GM04503 (cell line): ENCODE measurements at regions not wholly inside any gene's neighbourhood (a gene's known extent, or its start where the extent isn't known, plus 50 kb on each side); places are given as distances from the start of the nearest gene placed in this dataset.

Experiments
- DNase-seq: peaks from one replicate; pipeline ENCODE4 v3.0.0-alpha.2; 2012; ENCODE audit warnings: low read depth

DNA sequence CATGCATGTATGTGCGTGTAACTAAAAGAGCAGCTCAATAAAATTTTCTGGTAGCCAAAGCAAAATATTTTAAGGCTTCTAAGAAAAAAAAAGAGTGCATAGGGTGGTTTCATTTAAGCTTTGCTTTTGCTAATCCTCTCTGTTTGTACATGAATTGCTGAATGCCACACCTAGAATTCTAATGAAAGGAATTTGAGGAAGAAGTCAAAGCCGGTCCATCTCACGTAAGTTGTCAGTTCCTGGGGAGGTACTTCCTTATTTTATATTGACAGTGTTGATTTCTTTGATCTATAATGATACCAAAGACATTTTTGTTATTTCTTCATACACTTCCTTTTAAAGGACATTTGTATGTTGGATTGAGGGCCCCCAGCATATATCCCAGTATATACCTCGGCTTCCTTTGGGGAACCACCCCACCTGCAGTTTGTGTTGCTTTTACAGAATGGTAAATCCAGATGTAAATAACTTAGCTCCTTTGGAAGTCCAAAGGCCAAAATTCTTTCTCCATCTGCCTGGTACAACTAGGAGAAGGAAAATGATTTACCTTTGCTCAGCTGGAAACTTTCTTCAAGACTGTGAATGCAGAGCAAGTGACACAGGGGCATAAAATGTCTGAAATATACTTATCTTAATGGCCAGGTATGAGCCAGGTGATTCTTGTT, 420.9 kb upstream of the ATP2B1 start:
- DNase-seq = no peak

DNA sequence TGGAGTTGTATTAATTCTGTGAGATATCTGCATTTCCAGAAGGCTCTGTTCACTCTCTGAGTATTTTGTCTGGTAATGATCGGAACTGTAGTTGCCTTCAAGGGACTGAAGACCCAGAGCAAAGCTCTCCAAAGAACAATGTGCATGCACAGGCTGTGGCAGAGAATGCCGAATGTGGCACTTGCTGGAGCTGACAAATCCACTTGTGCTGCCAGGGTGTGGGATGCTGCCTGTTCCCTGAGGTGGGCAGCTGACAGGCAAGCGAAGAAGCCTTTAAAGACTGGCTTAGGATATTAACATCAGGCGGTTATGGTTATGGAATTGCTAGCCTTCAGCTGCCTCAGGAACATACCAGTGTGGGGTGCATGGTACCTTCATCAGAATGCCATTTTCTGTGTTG, 419.9 kb upstream of the ATP2B1 start:
- no peak for DNase-seq

DNA sequence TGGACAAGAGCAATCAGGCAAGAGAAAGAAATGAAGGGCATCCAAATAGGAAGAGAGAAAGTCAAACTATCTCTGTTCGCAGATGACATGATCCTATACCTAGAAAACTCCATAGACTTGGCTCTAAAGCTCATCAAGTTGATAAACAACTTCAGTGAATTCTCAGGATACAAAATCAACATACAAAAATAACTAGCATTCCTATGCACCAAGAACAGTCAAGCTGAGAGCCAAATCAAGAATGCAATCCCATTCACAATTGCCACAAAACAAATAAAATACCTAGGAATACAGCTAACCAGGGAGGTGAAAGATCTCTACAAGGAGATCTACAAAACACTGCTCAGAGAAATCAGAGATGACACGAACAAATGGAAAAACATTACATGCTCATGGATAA, 417.5 kb upstream of the ATP2B1 start:
- peak; percentile 22 for DNase-seq

DNA sequence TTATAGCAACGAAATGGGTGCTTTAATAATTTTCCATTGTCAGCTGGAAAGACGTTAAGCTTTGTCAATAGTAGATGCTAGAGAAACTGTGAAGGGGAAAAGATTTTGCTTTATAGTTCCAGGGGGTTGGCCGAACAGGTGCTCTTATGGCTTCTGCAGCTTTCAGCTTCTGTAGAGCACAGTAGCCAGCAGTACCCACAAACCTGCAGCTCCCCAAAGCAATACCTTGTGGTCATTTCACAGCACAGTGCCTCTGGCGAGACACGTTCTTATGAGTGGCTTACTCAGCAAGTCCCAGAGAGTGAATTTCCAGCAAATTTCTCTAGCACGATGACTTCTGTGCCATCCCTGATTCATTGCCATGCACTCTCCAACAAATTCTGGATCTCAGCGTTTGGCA, 416.3 kb upstream of the ATP2B1 start:
- DNase-seq = no peak

DNA sequence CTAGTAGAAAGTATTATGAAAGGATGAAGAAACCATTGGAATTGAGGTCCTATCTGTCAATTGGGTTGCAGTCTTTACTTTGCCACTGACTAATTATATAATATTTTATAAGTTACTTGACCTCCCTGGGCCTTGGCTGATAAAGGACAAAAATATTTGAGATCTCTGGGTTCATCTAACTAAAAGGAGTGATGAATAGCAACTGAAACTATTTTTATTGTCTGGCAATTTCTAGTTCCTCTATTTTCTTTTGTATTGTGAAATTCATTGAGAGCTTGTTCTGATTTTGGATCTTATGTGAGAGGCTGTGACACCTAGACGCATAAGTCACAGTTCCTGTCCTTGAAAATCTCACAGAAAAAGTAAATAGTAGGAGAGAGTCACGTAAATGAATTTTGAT, 415.7 kb upstream of the ATP2B1 start:
- DNase-seq = peak; percentile 56

DNA sequence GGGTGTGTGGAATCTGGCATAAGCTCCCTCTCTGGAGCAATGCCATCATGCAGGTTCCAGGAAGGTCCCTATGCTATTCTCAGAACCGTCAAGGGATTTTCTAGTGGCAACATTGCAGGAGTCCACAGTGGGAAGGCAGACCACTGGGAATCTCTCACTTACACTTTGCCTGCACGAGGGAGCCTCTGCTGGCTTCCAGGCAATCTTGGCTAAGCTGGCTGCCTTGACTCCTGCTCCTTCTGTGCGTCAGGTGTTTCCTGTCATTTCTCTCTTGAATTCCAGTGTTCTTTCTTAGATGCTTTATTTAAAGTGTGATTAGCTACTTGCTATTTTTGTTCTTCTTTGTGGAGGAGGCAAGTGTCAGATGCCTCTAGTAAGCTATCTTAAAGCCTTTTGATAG, 414.0 kb upstream of the ATP2B1 start:
- DNase-seq = no peak

DNA sequence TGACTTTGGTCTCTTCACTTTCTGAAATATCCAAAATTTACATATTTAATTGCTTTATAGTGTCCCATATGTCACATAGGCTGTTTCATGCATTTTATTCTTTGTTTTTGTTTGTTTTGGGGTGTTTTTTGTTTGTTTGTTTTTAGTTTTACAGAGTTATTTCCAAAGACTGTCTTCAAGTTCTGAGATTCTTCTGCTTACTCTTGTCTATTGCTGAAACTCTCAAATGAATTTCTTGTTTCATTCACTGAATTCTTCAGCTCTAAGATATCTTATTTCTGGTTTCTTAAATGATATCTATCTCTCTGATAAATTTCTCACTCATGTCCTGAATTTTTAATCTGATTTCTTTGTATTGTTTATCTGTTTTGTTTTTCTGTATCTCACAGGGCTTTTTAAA, 412.0 kb upstream of the ATP2B1 start:
- DNase-seq = no peak

DNA sequence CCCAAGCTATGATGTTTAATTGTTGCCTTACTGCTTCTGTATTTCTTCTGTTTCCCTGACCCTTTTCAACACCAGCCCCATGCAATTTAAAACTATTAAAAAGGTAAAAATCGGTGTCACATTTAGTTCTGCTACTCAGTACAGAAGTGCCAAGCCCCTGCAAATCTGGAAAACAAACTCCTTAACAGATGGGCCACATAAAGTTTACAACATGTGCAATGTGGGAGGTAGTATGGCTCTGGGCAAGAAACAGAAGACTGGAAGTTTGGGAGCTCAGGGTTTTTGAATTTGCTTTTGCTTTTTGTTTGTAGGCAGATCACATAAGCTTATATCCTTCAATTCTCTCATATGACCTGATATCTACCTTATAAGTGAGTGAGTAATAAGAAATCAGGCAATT, 404.0 kb upstream of the ATP2B1 start:
- DNase-seq = no peak

DNA sequence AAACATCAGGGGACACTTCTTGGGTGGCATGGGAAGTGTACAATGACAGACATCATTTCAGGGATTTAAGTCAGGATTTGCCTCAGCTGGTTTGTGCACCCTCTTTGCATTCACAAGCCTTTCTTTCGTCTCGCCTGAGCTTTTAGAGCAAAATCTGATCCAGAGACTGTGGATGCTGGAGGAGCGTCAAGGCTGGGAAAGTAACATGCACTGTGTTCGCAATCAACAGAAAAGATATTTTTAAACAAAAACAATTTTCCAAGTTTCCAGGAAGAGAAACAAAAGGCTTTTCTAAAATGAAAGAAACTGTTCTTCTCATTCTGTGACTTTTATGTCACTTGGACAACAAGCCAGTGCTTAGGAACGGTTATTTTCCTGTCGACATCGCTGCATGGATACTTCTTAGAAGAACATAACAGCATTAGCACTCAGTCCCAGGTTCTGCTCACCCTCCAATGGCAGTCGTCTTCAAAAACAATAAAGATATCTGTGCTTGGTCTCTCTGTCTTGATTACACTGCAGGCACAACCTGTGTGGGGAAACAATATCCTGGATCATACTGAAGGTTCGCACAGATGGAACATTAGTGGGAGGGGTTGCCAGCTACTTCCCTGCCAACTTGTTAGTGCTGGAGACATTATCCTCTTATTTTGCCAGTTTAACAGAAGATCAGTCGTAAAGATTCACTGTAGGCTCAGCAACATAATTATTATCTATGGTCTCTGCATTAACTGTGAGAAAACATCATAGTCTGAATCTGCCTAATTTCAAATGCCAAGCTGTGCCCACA, 403.3 kb upstream of the ATP2B1 start:
- DNase-seq = no peak

DNA sequence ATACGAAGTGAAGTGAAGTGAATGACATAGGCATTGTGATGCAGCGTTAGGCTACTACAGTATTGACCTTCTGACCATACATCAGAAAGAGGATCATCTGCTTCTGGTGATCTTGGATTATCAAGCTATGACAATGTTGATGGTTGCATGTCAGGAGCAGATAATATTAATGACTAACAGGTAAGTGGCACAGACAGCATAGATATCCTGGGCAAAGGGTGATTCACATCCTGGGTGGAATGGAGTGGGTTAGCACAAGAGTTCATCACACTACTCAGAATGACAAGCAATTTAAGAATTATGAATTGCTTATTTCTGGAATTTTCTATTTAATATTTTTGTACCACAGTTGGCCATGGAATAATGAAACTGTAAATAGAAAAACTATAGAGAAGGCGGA, 397.9 kb upstream of the ATP2B1 start:
- DNase-seq = no peak

DNA sequence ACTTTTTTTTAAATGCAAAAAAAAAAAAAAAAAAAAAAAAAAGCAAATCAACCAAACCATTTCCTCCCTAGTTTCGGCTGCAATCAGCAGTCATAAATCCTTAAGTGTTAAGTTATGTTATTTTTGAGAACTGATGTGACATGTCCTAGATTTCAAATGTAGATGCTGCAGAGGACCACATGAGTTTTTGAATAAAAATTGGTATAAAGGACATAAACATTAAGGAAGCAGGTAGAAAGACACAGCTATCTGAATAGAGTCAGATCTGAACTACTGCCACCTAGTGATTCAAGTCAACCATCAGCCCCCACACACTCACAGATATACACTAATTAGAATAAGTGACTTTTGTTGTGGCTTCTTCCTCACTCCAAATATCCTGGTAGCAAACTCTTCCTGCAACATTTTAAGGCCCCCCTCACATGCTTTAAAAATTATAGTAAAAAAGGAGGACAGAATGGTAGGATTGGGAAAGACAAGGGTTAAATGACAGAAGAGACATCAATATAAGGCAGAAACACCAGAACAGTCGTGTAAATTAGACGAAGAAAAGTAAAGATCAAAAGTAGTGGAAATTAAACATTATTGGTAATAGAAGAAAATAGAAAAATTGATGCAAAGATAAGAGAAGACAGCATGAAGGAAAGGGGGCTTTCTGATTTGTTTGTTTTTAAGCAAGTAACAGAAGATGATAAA, 394.5 kb upstream of the ATP2B1 start:
- no peak for DNase-seq

DNA sequence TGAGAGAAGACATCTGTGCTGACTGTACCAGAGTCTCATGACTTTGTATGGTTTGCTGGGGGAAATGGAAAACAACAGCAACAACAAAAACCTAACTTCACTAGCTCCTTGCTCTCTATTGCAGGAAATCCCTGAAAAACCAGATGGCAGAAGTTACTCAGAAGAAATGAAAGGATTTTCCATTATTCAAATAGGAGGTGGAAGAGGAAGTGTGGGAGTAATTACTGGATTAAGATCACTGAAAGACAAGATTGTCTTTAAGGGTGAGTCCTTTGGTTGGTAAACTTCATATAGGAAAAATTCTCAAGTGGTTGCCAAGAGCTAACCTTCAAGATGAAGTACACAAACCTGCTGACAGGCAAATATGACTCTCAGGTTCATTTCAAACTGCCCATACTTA, 391.9 kb upstream of the ATP2B1 start:
- no peak for DNase-seq

DNA sequence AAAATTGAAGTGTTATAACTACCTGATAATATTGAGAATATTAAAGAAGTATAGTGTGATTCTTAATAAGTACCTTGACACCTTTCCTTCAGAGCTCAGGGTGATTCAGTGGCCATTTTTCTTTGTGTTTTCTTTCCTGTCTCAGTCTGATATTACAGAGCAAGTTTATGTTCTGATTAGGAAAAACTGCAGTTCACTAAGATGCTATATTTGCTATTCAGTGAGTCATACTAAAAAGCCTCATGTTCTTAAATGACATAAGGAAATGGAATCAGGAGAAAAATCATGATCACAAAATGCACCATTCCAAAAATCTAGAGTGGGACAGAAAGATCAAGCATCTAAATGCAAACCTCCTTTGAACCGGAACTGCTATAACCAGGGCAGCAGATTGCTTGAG, 390.6 kb upstream of the ATP2B1 start:
- no peak for DNase-seq

DNA sequence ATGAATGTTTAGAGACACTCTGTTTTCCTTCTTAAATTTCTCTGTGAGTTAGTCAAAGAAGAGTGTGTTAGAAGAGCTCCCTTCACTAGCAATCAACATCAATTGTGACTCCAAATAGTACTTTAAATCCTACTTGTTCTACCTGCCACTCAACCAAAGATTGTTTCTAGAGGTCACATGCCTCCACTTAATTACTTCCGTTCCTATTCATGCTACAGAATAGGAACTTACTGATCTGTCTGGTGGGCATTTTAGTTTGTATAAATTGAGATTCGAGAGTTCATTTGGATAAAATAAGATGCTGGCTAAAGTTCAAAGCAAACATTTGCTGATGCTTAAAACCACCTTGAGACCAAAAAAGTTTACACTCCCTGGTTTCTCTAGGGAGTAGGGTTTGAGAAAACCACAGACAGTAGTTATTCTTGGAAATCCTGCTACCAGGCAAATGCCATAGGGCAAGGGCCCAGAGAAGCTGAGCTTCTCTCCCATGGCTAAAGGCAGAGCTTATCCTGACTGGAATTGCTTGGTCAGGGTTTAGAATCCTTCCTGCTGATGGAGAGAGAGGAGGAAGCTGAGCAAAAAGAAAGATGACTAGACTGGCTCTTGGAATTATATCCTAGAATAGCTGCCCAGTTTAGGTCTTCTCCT, 389.6 kb upstream of the ATP2B1 start:
- no peak for DNase-seq

DNA sequence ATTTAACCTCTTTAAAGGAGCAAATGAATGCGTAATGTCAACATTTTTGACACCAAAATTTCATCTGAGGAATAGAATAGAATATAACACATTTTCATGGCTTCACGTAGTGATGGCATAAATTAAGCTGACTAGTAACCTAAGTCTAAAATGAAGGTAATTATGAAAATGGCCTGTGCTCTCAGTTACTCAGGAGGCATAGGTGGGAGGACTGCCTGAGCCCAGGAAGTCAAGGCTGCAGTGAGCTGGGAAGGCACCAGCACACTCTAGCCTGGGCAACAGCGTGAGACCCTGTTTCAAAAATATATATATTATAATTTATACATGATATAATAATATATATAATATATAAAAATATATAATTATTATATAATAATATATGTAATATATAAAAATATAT, 383.2 kb upstream of the ATP2B1 start:
- DNase-seq = no peak

DNA sequence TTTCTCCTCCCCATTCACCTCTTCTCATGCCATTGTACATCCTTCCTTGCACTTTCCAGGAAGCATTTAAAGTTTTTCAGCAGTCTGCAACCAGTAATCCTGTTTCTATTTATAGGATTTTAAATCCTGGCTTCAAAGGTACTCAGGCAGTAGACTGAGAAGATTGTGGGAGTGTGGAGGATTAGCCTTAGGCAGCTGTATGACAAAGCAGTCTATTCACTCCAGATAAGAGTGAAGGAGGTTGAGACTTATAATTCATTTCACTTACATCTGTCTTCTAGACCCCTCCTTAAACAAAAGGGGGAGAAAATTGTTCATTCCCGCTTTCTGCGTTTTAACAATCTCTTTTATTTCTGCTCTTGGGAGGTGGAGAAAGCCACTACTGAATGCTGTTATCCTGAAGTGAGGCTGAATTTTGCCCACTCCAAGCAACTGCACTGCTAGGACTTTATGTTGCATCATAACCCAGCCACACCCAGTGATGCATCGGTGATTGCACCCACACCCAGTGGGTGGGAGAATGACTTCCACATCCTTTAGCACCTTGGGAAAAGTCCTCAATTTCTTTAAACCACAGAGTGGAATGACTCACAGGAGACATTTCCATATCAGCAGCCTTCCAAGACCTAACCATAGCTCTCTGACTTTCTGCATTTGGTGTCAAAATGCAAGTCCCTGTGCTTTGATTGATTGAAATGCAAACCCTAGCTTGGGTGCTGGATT, 382.5 kb upstream of the ATP2B1 start:
- DNase-seq = peak; percentile 82

DNA sequence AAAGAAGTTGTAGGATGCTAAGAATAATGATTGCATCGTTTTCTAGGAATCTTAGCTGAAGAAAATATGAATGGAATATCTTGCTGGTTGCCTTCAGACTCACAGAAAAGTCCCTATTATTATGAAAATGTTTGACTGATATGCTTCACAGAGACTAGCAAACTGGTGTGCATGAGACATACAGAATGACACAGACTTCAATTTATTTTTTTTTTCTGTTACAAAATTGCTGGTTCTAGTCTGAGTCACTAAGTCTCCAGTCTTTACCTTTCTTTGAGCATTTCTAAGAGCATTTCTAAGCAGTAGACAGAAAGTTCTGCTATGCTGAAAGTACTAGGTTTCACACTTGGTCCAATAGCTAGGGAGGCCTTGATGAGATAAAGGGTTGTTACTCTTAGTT, 377.6 kb upstream of the ATP2B1 start:
- DNase-seq = no peak

DNA sequence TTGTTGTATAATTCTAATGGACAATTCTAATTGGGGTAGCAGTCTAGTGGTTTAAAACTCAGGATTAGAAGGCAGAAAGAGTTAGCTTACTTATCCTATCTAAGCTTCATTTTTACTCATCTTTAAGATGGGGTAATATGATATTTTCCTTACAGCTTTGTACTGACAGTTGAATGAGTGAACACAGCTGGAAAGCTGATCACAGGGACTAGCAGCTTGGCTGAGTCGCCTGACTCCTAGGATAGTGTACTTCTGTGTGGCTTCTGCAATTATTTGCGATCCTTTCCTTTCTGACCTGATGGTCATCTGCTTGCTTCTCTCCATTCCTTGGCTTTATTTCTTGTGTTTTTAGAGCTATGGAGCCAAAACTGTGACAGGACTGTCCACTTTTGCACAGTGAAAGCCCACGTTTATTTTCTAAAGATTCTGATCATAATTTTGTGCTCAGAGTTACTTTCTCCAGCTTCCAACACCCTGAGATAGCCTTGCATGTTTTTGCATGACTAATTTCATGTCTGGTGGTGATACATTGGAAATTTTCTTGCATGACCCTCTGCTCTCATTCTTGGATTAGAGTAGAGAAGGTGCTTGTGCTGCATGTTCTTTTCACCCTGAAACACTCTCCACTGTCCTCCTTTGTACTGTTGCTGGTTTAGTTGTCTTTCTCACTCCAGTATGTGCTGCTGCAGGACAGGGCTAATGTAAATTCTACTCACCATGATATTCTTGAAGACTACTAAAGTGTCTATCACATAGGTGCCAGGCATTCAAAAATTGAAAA, 377.0 kb upstream of the ATP2B1 start:
- DNase-seq = no peak

DNA sequence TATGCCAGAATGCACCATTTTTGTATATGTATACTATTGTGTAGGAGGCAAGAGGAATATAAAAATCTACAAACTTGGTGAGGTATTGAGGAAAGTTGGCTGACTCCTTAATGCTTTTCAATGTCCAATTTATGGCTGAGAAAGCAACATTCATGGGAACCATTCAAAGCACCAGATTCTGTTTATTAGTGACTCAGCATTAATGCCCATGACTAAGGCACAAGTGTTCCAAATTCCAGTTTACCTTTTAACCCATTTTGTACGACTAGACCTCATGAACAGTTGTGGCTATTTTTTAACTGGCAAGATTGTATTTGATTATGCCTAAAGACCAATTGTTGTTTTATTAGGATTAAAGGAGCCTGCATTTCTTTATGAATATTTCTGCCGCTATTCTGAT, 375.4 kb upstream of the ATP2B1 start:
- no peak for DNase-seq

DNA sequence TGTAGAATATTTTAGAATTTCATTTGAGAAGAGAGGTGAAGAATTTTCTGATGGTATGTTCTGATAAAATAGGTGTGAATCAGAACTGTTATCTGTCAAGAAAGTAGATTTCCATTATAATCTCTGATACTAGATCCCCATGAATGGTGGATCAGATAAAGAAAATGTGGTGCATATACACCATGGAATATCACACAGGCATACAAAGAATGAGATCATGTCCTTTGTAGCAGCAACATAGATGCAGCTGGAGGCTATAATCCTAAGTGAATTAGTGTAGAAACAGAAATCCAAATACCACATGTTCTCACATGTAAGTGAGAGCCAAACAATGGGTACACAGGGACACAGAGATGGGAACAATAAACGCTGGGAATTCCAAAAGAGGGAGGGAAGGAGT, 372.0 kb upstream of the ATP2B1 start:
- DNase-seq = no peak

DNA sequence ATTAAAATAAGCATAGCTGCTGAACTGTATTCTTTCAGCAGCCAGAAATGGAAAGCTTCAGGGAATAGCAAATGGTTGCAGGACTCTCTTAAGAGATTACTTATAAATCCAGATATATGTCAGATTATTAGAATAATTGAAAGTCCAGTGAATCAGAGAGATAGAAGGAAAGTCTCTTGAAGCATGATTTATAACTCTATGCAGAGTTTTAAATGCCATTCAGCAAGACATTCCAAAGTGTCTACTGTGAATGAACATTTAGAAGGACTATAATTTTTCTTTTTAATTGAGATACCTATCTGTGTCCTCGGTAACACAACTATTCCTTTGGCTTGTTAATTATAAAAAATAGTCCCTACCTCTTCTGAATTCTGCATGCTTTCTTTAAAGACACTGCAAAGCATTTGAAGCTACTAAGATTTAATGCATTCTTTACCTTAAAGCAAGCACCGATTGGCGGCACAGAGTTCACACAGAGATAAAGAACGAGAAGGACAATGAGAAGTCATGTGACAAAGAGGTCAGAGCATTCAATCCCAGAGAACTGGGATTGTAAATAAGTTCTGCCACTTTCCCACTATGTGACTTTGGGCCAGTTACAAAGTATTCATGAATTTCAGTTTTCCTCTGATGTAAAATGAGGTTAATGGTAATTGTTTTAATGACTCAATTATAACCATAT, 371.0 kb upstream of the ATP2B1 start:
- no peak for DNase-seq
